ENCODE measurements at regions not wholly inside any gene's neighbourhood (a gene's known extent, or its start where the extent isn't known, plus 50 kb on each side); places are given as distances from the start of the nearest gene placed in this dataset.

GRCh38 chr14:56902385-56902784, 92.1 kb upstream of the OTX2 start:
- TF ChIP-seq CTCF (IDR thresholded peaks at IDR 0.05; ENCODE audit: borderline replicate concordance, extremely low read depth, low read length, poor library complexity, severe bottlenecking): no peak
- no peak for TF ChIP-seq EZH2 (IDR thresholded peaks at IDR 0.05; ENCODE audit: borderline replicate concordance, low read depth, low read length, severe bottlenecking)

Measured in DND-41 (cell line).